ENCODE measurements at regions not wholly inside any gene's neighbourhood (a gene's known extent, or its start where the extent isn't known, plus 50 kb on each side); places are given as distances from the start of the nearest gene placed in this dataset.

- TF ChIP-seq CHD7 (IDR thresholded peaks at IDR 0.05; ENCODE audit: insufficient replicate concordance, low read length) (no peak), KDM5A (IDR thresholded peaks at IDR 0.05; ENCODE audit: low read length) (no peak), KDM1A (IDR thresholded peaks at IDR 0.05; ENCODE audit: borderline replicate concordance, low read length) (no peak), RBBP5 (IDR thresholded peaks at IDR 0.05; ENCODE audit: borderline replicate concordance, low read depth, low read length) (no peak), NANOG (IDR thresholded peaks at IDR 0.05; ENCODE audit: insufficient read depth, low read depth, low read length, poor library complexity, severe bottlenecking) (no peak), ATF3 (IDR thresholded peaks at IDR 0.05; ENCODE audit: insufficient read depth, low read depth, low read length) (no peak), CHD1 (IDR thresholded peaks at IDR 0.05; ENCODE audit: low read depth, low read length) (no peak), KDM4A (IDR thresholded peaks at IDR 0.05; ENCODE audit: low read depth, low read length, severe bottlenecking) (no peak), CREB1 (IDR thresholded peaks at IDR 0.05) (no peak), RFX5 (IDR thresholded peaks at IDR 0.05; ENCODE audit: borderline replicate concordance, low read depth, low read length) (no peak), HDAC2 (IDR thresholded peaks at IDR 0.05; ENCODE audit: borderline replicate concordance in 1 of 2, low read depth in 2 of 2, low read length in 2 of 2) (no peak), TAF1 (IDR thresholded peaks at IDR 0.05; ENCODE audit: low read depth, low read length) (no peak)
These were observed 1514.5 kb upstream of the ADGRL3 start (continued) for GRCh38 chr4:59685626-59686025.
